NCI-H2227 treated with DMSO at 0.1 percent for 48 hours (cell line): ENCODE measurements at regions not wholly inside any gene's neighbourhood (a gene's known extent, or its start where the extent isn't known, plus 50 kb on each side); places are given as distances from the start of the nearest gene placed in this dataset.

Source experiments
- DNase-seq: peaks from one replicate; lab custom pipeline; 2025; lab: John Stamatoyannopoulos, UW

DNA sequence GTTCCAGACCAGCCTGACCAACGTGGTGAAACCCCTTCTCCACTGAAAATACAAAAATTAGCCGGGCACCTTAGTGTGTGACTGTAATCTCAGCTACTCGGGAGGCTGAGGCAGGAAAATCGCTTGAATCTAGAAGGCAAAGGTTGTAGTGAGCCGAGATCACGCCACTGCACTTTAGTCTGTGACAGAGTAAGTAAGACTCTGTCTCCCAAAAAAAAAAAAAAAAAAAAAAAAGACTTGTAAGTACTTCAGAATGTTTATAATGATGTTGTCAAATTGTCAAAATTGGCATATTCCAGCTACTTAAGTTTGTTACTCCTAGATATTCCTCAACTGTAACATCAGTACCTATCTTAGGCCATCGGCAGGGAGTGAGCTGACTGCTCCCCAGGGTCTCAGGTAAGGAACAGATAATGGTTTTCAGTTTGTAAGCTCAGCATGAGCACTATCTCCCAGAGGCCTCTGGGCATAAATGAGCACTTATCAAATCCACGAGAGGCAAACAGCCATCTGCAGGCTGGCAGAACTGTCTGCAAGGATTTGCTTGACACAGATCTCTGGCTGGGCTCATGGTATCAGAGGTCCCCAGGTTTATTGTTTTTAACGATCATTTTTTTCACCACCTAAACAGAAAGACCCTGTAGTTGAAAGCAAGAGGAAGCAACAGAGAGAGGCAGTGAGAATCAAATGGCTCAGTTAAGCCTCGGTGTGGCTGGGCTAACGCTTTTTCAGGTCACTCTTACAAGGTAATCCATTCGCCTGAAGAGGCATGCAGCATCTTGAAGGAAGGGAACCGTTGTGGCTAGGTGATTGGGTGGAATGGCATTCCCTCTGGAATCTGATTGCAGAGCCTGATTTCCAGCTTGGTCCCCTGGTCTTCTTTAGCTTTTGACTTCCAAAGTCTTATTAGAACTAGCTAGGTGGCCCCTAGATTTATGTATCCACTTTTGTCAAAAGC, 115.9 kb downstream of the LY86 start:
- peak; percentile 45 for DNase-seq

DNA sequence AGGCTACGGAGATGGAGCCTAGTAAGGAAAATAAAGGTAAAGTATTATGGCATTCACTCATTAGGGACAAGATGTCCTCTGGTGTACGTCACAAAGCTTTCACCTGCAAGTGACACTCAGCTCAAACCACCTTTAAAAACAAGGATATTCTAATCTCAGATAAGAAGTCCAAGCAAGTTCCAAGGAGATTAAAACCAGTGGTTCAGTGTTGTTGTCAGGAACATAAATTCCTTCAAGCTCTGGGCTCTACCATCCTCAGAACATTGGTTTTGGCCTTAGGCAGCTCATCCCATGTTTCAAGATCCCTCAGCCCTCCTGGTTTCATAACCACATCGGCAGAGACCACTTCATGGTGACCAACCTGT, 116.5 kb downstream of the LY86 start:
- DNase-seq = no peak

DNA sequence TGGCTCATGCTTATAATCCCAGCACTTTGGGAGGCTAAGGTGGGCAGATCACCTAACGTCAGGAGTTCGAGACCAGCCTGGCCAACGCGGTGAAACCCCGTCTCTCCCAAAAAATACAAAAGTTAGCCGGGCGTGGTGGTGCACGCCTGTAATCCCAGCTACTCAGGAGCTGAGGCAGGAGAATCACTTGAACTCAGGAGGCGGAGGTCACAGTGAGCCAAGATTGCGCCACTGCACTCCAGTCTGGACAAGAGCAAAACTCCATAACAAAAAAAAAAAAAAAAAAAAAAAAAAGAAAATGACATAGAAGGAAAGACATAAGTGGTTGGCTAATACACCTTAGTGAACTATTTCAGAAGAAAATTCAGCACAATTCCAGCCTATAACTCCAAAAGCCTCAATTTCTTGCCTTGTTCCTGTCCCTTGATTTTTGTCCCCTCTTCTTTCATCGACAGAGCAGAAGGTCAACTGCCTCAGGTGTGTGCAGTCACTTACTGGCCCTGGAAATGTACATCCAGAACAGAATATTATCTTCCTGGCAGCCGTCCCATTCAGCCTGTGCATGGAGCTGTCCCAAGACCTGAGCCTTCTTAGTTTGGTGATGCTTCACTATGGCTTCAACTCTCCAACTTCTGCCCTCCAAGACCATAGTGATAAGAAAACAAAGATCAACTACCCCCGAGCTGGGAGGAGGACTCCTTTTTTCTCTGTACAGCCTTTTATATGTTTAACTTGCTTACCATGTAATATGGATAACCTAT, 117.6 kb downstream of the LY86 start:
- DNase-seq = no peak

DNA sequence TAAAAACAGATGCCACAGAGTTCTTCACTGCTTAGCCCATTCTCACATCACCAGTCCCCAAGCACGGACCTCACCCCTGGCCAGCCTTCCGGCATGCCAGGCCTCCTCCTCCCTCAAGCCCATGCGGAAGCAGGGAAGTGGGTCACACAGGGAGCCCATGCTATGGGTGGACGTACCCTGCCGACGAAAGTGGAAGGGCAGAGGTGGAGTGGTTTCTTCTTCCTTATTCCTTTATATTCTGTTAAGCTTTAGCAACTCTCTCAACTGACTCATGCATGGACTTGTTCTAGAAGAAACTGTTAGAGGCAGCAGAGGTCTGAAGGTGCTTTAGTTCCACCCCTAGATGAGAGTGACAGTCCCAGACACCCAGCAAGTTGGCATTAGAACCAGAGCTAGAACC, 118.6 kb downstream of the LY86 start:
- no peak for DNase-seq

DNA sequence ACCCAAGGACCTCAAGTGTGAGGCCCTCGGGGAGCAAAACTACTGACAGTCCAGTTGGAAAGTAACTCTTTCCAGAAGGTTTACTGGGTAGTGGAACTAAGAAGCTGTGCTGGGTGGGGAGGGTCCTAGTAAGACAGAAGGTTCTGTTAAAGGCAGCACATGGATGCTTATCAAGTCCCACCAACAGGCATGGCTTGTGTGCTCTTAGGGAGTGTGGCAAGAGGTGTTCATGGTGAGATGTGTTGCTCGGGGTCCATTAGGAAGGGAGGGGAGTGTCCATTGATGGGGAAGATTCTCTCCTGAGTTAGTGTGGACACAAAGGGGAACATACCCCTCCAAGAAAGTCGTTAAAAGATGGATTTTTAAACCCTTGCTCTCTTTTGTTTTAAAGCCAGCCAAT, 120.6 kb downstream of the LY86 start:
- DNase-seq = no peak

DNA sequence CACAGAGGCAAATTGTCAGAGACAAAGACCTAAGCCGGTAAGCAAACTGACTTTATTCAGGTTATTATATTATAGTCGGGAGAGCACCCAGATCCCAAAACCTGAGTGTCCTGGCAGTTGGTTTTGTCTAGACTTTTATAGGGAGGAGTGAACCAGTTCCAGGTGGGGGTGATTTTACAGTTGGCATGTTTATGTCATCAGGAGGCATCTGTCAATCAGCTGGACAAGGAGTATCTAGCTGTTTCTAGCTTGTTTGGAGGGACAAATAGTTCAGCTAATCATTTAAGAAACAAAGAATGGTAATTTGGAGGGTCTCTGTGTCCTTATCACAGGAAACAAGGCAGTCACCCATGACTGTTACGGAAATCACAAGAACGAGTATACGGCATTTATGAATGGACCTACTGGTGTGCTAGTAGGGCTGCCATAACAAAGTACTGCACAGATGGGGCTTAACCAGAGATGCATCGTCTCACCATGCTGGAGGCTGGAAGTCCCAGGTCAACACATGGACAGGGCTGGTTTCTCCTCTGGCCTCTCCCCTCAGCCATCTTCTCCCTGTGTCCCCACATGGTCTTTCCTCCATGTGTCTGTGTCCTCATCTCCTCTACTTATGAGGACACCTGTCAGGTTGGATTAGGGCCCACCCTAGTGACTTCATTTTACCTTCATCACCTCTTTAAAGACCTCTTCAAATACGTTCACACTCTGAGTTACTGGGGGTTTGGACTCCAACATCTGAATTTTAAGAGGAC, 122.7 kb downstream of the LY86 start:
- no peak for DNase-seq

DNA sequence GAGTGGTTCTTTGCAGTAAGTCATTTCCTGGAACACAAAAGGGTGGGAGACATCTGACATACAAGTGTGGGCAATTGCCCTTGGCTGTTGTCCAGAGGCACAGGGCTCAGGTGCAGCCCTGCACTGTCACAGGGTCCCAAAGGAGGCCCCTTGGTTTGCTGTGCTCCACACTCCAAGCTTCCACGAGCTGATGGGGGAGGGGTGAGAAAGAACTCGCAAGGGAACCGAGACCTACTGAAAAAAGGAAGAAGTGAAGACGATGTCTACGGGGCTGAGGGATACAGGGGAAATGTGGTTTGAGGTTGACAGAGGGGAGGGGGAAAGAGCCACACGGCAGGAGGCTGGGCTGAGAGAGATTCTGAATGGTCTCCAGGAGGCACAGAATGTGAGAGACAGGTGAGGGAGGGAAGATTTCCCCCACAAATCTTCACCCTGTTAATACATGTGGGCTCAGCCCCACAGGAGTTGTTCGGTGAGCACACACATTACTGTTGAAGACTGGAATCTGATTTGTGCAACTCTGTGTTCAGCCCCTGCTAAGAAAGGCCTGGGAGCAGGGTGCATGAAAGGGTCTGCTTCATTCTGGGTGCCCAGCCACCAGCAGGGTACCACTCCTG, 123.4 kb downstream of the LY86 start:
- no peak for DNase-seq

DNA sequence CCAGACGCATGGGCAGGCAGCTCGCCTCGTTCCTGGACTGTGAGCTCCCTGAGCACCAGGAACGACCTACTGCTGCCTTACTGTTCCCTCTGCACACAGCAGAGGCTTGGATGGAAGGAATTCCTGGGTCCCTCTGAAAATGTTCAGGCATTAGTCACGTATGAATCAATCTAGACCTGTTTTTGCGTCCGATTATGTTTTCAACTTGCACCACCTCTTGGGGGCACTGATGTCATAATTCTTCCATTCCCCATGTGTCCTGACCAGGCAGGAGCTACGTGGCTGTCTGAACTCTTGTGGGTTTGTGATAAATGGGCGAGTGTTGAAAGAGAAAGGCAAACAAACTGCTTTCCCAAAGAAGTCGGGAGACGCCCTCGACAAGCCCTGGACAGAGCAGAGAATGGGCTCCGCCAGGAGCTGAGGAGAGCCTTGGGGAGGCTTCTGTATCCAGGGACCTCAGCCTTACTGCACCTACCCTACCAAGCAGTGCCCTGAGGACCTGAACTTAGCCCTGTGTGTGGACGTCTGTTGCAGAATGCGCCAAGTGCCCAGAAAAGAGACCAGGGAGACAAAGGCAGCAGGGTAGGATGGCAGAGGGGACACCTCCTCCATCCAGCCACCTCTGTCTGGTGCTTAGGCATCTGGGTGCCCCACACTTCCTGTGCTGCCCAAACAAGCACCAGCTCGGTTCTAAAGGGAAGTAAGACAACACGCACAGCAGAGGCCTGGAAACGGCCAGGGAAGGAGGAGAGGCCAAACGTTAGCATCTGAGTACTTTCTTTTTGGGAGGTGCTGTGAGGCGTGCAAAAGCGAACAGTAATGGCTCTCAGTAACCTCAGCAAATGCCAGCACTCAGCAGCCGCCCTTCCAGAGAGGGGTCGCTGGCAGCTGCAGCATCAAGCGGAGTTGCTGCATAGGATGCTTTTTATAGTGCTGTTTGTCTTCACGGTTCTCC, 124.2 kb downstream of the LY86 start:
- DNase-seq = peak; percentile 2

DNA sequence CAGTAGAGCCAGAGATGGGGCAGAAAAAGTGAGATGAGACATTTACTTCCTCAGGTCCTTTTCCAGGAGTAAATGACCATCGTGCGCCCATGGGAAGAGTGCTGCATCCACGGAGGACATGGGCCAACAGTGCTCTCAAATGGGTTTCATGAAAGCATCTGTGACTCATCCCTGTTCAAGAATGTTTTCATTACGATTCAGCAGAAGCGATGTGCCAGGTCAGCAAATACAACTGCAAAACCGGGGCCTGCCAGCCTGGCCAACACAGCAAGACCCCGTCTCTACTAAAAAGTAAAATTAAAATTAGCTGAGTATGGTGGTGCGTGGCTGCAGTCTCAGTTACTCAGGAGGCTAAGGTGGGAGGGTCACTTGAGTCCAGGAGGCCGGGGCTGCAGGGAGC, 125.1 kb downstream of the LY86 start:
- DNase-seq = no peak

DNA sequence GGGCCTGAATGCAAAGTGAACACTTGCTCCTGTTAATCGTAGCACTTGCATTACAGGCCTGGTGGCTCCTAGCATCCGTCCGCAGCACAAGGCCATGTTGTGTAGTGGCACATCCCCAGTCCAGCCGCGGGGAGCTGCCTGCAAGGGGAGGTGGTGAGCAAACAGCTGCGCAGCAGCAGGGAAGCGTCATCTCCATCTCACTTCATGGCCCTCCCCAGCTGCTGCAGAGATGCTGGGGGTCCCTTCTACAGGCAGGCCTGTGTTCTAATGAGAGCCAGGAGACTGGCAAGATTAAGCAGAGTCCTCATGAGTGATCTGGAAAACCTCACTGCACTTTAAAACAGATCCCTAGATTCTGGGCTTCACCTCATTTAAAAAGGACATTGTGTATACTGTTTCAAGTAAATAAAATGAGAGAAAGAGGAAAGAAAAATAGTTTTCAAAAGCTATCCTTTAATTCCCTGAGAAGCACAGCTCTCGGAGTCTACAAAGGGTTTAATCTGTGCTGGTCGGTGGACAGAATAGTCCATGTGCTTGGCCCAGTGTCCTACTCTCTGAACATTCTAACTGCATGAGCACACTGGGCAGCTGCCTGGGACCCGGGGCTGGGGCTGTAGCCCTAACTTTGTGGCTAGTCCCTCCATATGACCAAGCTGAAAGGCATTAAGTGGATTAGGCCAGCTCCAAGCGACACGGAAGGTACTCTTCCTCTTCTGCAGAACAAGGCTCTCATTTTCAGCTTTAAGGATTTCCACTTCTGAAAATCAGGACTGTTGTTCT, 125.8 kb downstream of the LY86 start:
- no peak for DNase-seq

DNA sequence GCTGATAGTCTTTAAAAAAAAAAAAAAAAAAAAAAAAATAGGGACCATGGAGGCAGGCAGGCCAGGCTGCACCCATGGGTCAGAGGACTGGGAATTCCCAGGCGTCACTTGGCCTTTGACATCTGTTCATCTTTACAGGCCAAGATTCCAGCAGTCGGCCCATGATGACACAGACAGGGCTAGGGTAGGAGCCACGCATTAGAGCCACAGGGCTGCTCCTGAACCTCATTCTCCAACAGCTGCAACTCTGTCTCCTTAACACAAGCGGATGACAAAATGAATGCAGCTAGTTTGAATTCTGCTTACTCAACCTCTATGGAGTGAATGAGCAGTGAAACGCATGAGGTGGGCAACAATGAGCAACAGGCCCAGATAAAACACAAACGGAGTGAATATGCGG, 126.4 kb downstream of the LY86 start:
- DNase-seq = no peak

DNA sequence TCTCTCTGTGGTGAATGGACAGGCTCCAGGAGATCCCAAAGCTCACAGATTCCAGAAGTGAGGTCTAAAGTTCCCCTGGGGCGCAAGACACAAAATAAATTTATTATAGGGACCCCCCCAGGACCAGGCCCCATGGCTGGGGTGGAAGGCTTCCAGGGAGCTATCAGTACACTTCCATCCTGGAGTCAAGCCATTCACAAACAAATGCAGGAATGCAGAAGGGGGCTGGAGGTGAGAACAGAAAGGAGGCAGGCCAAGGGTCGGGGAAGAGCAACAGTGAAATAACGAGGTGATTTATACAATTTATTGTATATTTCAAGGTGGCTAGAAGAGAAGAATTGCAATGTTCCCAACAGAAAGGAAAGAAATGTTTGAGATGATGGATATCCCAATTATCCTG, 126.9 kb downstream of the LY86 start:
- no peak for DNase-seq

DNA sequence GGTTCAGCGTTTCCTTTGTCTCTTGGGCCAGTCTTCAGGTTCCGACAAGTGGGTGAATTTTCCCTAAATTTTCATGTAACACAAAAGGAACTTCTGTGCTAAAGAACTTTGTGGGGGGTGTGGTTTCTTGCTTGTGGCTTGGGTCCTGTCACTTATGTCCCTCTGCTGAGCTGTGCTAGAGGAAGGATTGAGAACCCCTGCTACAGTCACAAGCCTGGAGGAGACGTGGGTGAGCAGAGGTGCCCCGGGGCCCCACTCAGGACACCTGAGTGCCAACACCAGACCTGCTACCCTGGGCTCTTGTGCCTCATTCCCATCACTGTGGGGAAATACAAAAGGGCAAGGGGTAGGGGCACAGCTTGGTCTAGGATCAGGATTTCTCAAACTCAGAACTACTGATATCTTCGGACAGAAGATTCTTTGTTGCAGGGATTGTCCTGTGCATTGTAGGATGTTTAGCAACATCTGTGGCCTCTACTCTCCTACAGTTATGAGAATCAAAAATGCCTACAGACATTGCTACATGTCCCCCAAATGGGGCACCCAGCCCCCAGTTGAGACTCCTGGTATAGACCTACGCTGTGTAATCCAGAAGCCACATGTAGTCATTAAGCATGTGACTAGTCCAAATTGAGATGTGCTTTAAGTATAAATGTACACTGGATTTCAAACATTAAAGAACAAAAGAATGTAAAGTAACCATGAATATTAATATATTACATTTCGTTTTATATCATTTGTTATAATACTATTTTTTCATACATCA, 128.7 kb downstream of the LY86 start:
- DNase-seq = no peak

DNA sequence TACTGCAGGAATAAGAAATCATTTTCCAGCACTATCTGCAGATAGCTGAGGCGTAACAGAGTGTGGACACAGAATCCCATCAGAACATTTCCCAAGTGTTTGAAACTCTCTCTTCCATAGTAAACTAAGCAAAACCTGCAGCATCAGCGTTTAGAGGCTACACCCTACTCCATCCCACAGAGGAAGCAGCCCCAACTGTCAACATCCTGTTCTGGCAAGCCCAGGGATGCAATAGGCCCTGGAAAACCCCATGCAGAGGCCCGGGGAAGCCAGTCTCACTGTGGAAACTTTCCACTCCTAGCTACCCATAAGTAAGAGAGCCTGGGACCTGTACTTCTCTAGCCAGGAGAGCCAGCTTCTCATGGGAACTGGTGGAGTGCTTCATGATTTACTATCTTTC, 129.4 kb downstream of the LY86 start:
- DNase-seq = no peak

DNA sequence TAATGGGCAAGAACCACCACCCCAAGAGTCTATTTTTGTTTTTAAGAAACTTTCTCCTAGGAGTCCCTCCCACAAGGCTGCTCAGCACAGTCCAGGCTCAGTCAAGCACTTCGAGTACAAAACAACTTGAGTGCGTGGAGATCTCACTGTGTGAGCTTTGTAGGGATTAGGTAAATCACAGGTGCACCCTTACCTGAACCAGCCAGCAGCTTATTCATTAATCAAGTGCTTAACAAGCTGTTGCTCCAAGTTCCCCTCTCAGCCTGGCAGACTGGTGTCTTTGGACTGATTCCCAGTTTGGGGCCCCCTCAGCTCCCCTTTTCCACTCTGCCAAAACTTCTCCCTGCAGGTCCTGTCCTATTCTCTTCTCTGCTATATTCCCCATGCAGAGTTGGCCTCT, 133.1 kb downstream of the LY86 start:
- DNase-seq = no peak

DNA sequence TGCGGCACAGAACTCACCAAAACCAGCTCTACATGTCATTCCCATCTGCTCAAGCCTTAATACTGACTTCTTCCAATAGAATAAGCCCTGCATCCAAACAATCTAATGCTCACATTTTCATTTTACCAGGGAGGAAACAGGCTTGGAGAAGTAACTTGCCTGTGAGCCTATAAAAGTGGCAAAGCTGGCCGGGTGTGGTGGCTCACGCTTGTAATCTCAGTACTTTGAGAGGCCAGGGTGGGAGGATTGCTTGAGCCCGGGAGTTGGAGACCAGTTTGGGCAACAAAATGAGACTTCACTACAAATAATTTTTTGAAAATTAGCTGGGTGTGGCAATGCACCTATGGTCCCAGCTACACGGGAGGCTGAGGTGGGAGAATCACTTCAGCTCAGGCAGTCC, 133.7 kb downstream of the LY86 start:
- no peak for DNase-seq

DNA sequence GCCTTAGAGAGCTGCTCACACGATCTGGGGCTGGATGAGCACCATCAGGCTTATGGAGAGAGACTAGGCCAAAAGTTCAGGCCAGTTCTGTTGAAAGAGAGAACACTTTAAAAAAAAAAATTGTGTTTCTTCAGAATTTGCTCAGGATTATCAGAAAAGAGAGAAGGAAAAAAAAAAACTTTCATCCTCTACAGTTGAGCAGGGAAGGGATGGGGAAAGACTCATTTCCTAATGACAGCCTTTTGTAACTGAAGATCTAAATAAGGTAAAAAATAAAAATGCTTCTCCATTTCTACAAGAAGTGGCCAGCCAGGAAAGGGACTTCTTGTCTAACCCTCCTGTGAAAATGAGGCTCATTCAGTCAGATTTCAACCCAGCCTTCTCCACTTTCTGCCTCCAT, 134.8 kb downstream of the LY86 start:
- no peak for DNase-seq

DNA sequence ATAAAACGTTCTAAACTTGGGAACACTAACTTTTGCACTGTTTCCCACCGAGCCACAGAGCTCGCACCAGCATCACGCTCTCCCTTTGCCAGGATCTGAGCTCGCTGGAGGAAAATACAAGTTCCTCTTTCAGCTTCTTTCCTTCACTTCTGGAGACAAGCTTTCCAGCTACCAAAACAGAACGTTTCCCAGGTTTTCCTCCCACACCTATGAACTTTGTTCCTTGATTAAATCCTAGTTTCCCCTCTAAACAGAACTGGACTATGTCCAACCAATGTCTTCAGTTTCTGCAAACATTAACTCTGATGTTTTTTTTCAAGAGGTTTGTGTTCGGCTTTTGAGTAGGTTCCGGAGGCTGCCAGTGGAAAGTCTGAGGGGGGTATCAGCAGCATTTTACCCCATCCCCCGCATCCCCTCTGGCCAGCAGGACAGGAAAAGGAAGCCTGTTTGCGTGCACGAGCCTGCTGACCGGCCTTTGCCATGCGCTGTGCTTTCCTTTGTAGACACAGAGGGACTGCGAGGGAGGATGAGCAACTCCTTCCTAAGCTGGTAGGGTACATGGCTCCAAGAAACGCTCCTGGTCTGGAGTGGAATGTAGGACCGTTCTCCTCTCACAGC, 135.5 kb downstream of the LY86 start:
- no peak for DNase-seq
